Sigmoid colon (tissue), 4 donors: ENCODE measurements at regions not wholly inside any gene's neighbourhood (a gene's known extent, or its start where the extent isn't known, plus 50 kb on each side); places are given as distances from the start of the nearest gene placed in this dataset.

Experiments used
- EP300 ChIP-seq, 4 donors: sonication (generic); formaldehyde crosslinking; IDR thresholded peaks; one replicate each; pipeline ENCODE4 v1.6.1; 2017; ENCODE audit warnings: antibody characterized with exemption in 4 of 4
- POLR2A ChIP-seq, 2 donors: fragments of 450-650 bp; IDR thresholded peaks; one replicate each; pipeline ENCODE4 v1.6.1; 2016; ENCODE audit warnings: antibody characterized with exemption in 2 of 2, mild to moderate bottlenecking in 2 of 2, moderate library complexity in 2 of 2

- TF ChIP-seq POLR2A (IDR thresholded peaks at IDR 0.05) (no peak), EP300 (IDR thresholded peaks at IDR 0.05) (no peak)
Observed at GRCh38 chr1:169042377-169042776, 64.1 kb upstream of the ATP1B1 start.
